A549 (cell line): ENCODE measurements at regions not wholly inside any gene's neighbourhood (a gene's known extent, or its start where the extent isn't known, plus 50 kb on each side); places are given as distances from the start of the nearest gene placed in this dataset.

Experiments
- ATAC-seq, 2 experiments: fragments of 200-7000 bp in 1 of 2; fragments of >200 bp in 1 of 2; cut with Nextera tagmentation in 1 of 2; cut with Tn5 transposase in 1 of 2; 3 replicates each; pipeline versions ENCODE4 v1.8.0 to v1.9.1; 2018 to 2020; ENCODE audit warnings: mild to moderate bottlenecking in 1 of 2, moderate library complexity in 1 of 2
- CTCF ChIA-PET: fragments of 300-600 bp; sonication (Branson Sonifier 250); formaldehyde crosslinking; extraction: SDS; loops from one replicate; lab custom pipeline; 2021; ENCODE audit warnings: antibody characterized with exemption, inconsistent platforms; lab: Yijun Ruan, JAX
- POLR2A ChIA-PET: fragments of 350-600 bp; formaldehyde crosslinking; extraction: SDS; loops from one replicate; lab custom pipeline; 2021; ENCODE audit warnings: antibody characterized with exemption, inconsistent platforms; lab: Yijun Ruan, JAX
- DNase-seq, 2 experiments: peaks; one replicate each; pipeline versions ENCODE4 v3.0.0 to v3.0.0-alpha.2; 2011 to 2016; ENCODE audit warnings: low read depth in 1 of 2, low spot score in 1 of 2
- FAIRE-seq: peaks from 2 replicates; lab custom pipeline; 2011; peaks lifted over from hg19 to GRCh38; lab: Jason Lieb, UNC
- H3K27ac ChIP-seq, 2 experiments: fragments of >200 bp; sonication (Bioruptor Twin); formaldehyde crosslinking; 3 replicates each; pipeline ENCODE4 v1.5.1; 2016 to 2017
- H3K4me1 ChIP-seq: fragments of >200 bp; sonication (Bioruptor Twin); formaldehyde crosslinking; 3 replicates; pipeline ENCODE4 v1.6.1; 2016
- H3K4me2 ChIP-seq: fragments of >200 bp; sonication (Bioruptor Twin); formaldehyde crosslinking; 3 replicates; pipeline ENCODE4 v1.6.1; 2016
- H3K4me3 ChIP-seq: fragments of >200 bp; sonication (Bioruptor Twin); formaldehyde crosslinking; 3 replicates; pipeline ENCODE4 v1.5.1; 2016
- H3K9me3 ChIP-seq: fragments of >200 bp; sonication (Bioruptor Twin); formaldehyde crosslinking; 3 replicates; pipeline ENCODE4 v1.6.1; 2016
- CBX2 ChIP-seq: fragments of 200-600 bp; sonication (generic); IDR thresholded peaks from 2 replicates; pipeline ENCODE4 v1.6.1; 2016; ENCODE audit warnings: low read depth, mild to moderate bottlenecking, borderline replicate concordance
- CHD2 ChIP-seq: fragments of 150-350 bp; IDR thresholded peaks from 2 replicates; pipeline ENCODE4 v1.6.1; 2014; ENCODE audit warnings: low read length; ENCODE audit not compliant: partially characterized antibody
- E2F6 ChIP-seq: IDR thresholded peaks from 2 replicates; pipeline ENCODE4 v1.6.1; 2012; ENCODE audit warnings: low read depth, borderline replicate concordance
- EHMT2 ChIP-seq: fragments of 200-600 bp; sonication (generic); IDR thresholded peaks from 2 replicates; pipeline ENCODE4 v1.6.1; 2016; ENCODE audit warnings: antibody characterized with exemption, low read depth, mild to moderate bottlenecking, moderate library complexity
- ESRRA ChIP-seq: fragments of 150-350 bp; IDR thresholded peaks from 2 replicates; pipeline ENCODE4 v1.6.1; 2014; ENCODE audit warnings: mild to moderate bottlenecking, low read length, borderline replicate concordance
- FOSL2 ChIP-seq, 2 experiments: fragments of 450-650 bp in 1 of 2; fragments of >200 bp in 1 of 2; sonication (Bioruptor Twin) in 1 of 2; formaldehyde crosslinking; IDR thresholded peaks; 2 replicates each; pipeline versions ENCODE4 v1.5.0 to v1.6.1; 2016 to 2020; ENCODE audit warnings: mild to moderate bottlenecking in 1 of 2, moderate library complexity in 1 of 2
- GATA3 ChIP-seq: IDR thresholded peaks from 2 replicates; pipeline ENCODE4 v1.6.1; 2012; ENCODE audit warnings: borderline replicate concordance
- HES2 ChIP-seq: fragments of >200 bp; sonication (Bioruptor Twin); formaldehyde crosslinking; IDR thresholded peaks from 2 replicates; pipeline ENCODE4 v1.6.1; 2016
- HEYL ChIP-seq: fragments of 250-450 bp; sonication (Bioruptor Pico); IDR thresholded peaks from 2 replicates; pipeline ENCODE4 v1.8.0; 2021; ENCODE audit warnings: mild to moderate bottlenecking, moderate library complexity
- HOXA7 ChIP-seq: fragments of 250-450 bp; sonication (Bioruptor Pico); IDR thresholded peaks from 2 replicates; pipeline ENCODE4 v1.5.0; 2020; ENCODE audit warnings: mild to moderate bottlenecking, moderate library complexity
- HOXB13 ChIP-seq: fragments of 250-450 bp; sonication (Bioruptor Pico); IDR thresholded peaks from 2 replicates; pipeline ENCODE4 v1.5.0; 2020; ENCODE audit warnings: low read depth, mild to moderate bottlenecking, moderate library complexity
- HOXB5 ChIP-seq: fragments of 250-450 bp; sonication (Bioruptor Pico); IDR thresholded peaks from 2 replicates; pipeline ENCODE4 v1.5.0; 2020; ENCODE audit warnings: mild to moderate bottlenecking, moderate library complexity
- KDM5A ChIP-seq: fragments of 200-600 bp; sonication (generic); IDR thresholded peaks from 2 replicates; pipeline ENCODE4 v1.6.1; 2016; ENCODE audit warnings: antibody characterized with exemption, mild to moderate bottlenecking
- MAFK ChIP-seq: fragments of 450-650 bp; IDR thresholded peaks from 2 replicates; pipeline ENCODE4 v1.6.1; 2014; ENCODE audit not compliant: partially characterized antibody
- NFE2L2 ChIP-seq: fragments of 150-350 bp; conservative IDR thresholded peaks from 2 replicates; pipeline ENCODE4 v1.6.1; 2014; ENCODE audit warnings: low read length
- PHF8 ChIP-seq: fragments of 200-600 bp; sonication (generic); IDR thresholded peaks from 2 replicates; pipeline ENCODE4 v1.6.1; 2016; ENCODE audit warnings: low read depth, mild to moderate bottlenecking, antibody characterized with exemption, moderate library complexity, borderline replicate concordance
- POLR2AphosphoS2 ChIP-seq: conservative IDR thresholded peaks from 2 replicates; pipeline ENCODE4 v1.6.1; 2012; ENCODE audit warnings: low read length, improper control_type of control experiment, inconsistent platforms
- RAD21 ChIP-seq, 2 experiments: fragments of >200 bp in 1 of 2; sonication (Bioruptor Twin) in 1 of 2; formaldehyde crosslinking in 1 of 2; IDR thresholded peaks in 1 of 2; conservative IDR thresholded peaks in 1 of 2; 2 replicates in 1 of 2; 3 replicates in 1 of 2; pipeline ENCODE4 v1.6.1; 2012 to 2018; ENCODE audit warnings: inconsistent platforms in 1 of 2
- RARB ChIP-seq: fragments of 250-450 bp; sonication (Bioruptor Pico); IDR thresholded peaks from 2 replicates; pipeline ENCODE4 v1.8.0; 2021; ENCODE audit warnings: mild to moderate bottlenecking, moderate library complexity
- RCOR1 ChIP-seq: fragments of 150-350 bp; IDR thresholded peaks from 2 replicates; pipeline ENCODE4 v1.6.1; 2014; ENCODE audit warnings: antibody characterized with exemption, low read length, low read depth
- SREBF2 ChIP-seq: fragments of 450-650 bp; IDR thresholded peaks from 2 replicates; pipeline ENCODE4 v1.6.1; 2014; ENCODE audit warnings: mild to moderate bottlenecking, moderate library complexity
- ZSCAN20 ChIP-seq: fragments of 250-450 bp; sonication (Bioruptor Pico); IDR thresholded peaks from 2 replicates; pipeline ENCODE4 v1.8.0; 2022; ENCODE audit warnings: mild to moderate bottlenecking, moderate library complexity
- WGBS: methylation state at CpG from one replicate; pipeline ENCODE4 v1.1.6; 2017; ENCODE audit errors: missing lambda C conversion rate; 5-methylcytosine and 5-hydroxymethylcytosine counted together
- TF ChIP-seq, protein P1 (sequence below): IDR thresholded peaks from 2 replicates; pipeline ENCODE4 v1.6.1; 2012
- TF ChIP-seq, protein P2 (sequence below): fragments of >200 bp; sonication (Bioruptor Twin); formaldehyde crosslinking; IDR thresholded peaks from 3 replicates; pipeline ENCODE4 v1.6.1; 2016
- TF ChIP-seq, protein P3 (sequence below): fragments of 150-350 bp; IDR thresholded peaks from 2 replicates; pipeline ENCODE4 v1.6.1; 2014; ENCODE audit warnings: low read depth, mild to moderate bottlenecking, low read length

GRCh38 chr3:181582619-181583018, 129.1 kb upstream of the SOX2 start:
- ChIA-PET POLR2A (no interaction called here), CTCF (no interaction called here)
- no peak for FAIRE-seq
- Histone ChIP-seq H3K9me3 (no peaks in the 10 kb centered on the region), H3K4me3 (no peak overlapping the region), H3K27ac (no peak overlapping the region), H3K4me2 (no peak overlapping the region), H3K4me1 (no peaks in the 10 kb centered on the region)
- TF ChIP-seq POLR2AphosphoS2 (no peak), E2F6 (no peak), RAD21 (conservative IDR thresholded peaks at IDR 0.05 in 1 of 2, IDR thresholded peaks at IDR 0.05 in 1 of 2) (no peak), HES2 (no peak), HOXA7 (CRISPR knock-in tag) (no peak), HOXB13 (no peak), PHF8 (no peak), MAFK (no peak), RARB (CRISPR knock-in tag) (no peak), EHMT2 (no peak), ESRRA (no peak), NFE2L2 (no peak)
- 53% methylated on average over 8 of the region's 8 CpGs for WGBS
- DNase-seq, result no peak
- no peak for ATAC-seq

DNA sequence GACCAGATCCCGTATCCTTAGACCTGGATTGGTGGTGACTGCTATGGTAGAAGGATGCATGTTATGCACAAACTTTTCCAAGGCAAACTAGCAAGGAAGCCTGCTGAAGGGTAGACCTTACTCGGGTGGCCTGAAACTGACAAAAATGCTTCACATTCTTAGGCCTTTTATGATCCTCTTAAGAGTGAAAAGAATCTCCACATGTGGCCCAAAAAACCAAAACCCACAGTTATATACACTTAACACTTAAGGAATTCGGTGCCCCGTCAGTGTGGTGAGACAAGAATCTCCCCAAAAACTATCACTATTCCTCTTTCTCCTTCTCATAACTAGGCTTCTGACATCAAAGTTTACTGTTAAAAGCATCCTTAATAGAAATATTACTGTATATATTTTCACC, 130.1 kb upstream of the SOX2 start:
- DNase-seq, result no peak
- Histone ChIP-seq H3K27ac (no peak overlapping the region), H3K4me1 (no peaks in the 10 kb centered on the region), H3K4me2 (no peak overlapping the region), H3K9me3 (no peaks in the 10 kb centered on the region), H3K4me3 (no peak overlapping the region)
- no peak for TF ChIP-seq CBX2
- TF ChIP-seq RCOR1, result no peak
- no peak for TF ChIP-seq FOSL2 (IDR thresholded peaks at IDR 0.05)
- TF ChIP-seq FOSL2 (CRISPR knock-in tag; IDR thresholded peaks at IDR 0.05), result no peak
- TF ChIP-seq, protein P1, sequence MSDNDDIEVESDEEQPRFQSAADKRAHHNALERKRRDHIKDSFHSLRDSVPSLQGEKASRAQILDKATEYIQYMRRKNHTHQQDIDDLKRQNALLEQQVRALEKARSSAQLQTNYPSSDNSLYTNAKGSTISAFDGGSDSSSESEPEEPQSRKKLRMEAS, result no peak
- no peak for TF ChIP-seq RARB (CRISPR knock-in tag)
- no peak for TF ChIP-seq KDM5A
- TF ChIP-seq HOXB5 (CRISPR knock-in tag), result no peak
- TF ChIP-seq CHD2, result no peak
- TF ChIP-seq SREBF2, result no peak
- TF ChIP-seq PHF8, result no peak
- no peak for TF ChIP-seq HEYL (CRISPR knock-in tag)
- no peak for TF ChIP-seq HOXB13
- no peak for TF ChIP-seq ZSCAN20 (CRISPR knock-in tag)
- no peak for TF ChIP-seq GATA3
- WGBS, result 38% methylated on average over 4 of the region's 4 CpGs
- CTCF ChIA-PET, result no interaction called here
- POLR2A ChIA-PET, result no interaction called here
- ATAC-seq, result no peak
- FAIRE-seq, result no peak

DNA sequence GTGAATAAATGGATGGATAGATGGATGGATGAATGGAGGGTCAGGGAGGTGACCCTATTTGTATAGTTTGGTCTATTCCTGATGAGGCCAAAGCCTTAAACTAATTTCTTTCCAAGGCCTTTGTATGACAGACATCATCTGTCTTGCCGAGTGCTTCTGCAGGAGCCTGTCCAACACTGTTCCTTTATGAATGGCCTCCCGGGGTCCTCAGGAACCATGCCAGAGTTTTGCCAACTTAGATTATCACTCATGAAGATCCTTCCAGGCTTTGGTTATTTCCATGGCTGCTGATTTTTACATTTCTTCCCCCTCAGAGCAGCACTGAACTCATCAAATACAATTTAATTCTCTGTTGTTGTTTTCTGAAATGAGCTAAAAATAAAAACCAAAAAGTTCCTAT, 133.0 kb upstream of the SOX2 start:
- no peak overlapping the region for H3K4me2 ChIP-seq
- FAIRE-seq (no peak), ATAC-seq (no peak), DNase-seq (no peak)
- no peaks in the 10 kb centered on the region for H3K9me3 ChIP-seq
- ChIA-PET CTCF (no interaction called here), POLR2A (no interaction called here)
- H3K27ac ChIP-seq, result no peak overlapping the region
- no peak for TF ChIP-seq FOSL2 (IDR thresholded peaks at IDR 0.05)
- TF ChIP-seq FOSL2 (CRISPR knock-in tag; IDR thresholded peaks at IDR 0.05), result no peak
- no peak for TF ChIP-seq KDM5A
- TF ChIP-seq, protein P1, result no peak
- TF ChIP-seq, protein P2, sequence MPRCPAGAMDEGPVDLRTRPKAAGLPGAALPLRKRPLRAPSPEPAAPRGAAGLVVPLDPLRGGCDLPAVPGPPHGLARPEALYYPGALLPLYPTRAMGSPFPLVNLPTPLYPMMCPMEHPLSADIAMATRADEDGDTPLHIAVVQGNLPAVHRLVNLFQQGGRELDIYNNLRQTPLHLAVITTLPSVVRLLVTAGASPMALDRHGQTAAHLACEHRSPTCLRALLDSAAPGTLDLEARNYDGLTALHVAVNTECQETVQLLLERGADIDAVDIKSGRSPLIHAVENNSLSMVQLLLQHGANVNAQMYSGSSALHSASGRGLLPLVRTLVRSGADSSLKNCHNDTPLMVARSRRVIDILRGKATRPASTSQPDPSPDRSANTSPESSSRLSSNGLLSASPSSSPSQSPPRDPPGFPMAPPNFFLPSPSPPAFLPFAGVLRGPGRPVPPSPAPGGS, result no peak
- TF ChIP-seq, protein P3, sequence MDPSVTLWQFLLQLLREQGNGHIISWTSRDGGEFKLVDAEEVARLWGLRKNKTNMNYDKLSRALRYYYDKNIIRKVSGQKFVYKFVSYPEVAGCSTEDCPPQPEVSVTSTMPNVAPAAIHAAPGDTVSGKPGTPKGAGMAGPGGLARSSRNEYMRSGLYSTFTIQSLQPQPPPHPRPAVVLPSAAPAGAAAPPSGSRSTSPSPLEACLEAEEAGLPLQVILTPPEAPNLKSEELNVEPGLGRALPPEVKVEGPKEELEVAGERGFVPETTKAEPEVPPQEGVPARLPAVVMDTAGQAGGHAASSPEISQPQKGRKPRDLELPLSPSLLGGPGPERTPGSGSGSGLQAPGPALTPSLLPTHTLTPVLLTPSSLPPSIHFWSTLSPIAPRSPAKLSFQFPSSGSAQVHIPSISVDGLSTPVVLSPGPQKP, result no peak
- no peaks in the 10 kb centered on the region for H3K4me1 ChIP-seq
- no peak overlapping the region for H3K4me3 ChIP-seq
- 0% methylated on average over 2 of the region's 2 CpGs for WGBS
